H1 (cell line): ENCODE measurements at regions not wholly inside any gene's neighbourhood (a gene's known extent, or its start where the extent isn't known, plus 50 kb on each side); places are given as distances from the start of the nearest gene placed in this dataset.

Source experiments
- EGR1 ChIP-seq: IDR thresholded peaks from 2 replicates; pipeline ENCODE4 v1.6.1; 2011; ENCODE audit warnings: low read depth, low read length, borderline replicate concordance
- SP2 ChIP-seq: IDR thresholded peaks from 2 replicates; pipeline ENCODE4 v1.6.1; 2012; ENCODE audit warnings: mild to moderate bottlenecking, low read length, inconsistent platforms

- TF ChIP-seq SP2 (no peak), EGR1 (no peak)
These were observed 284.6 kb upstream of the SEL1L start (continued) for GRCh38 chr14:81818271-81818670.
